GM10266 (cell line): ENCODE measurements at regions not wholly inside any gene's neighbourhood (a gene's known extent, or its start where the extent isn't known, plus 50 kb on each side); places are given as distances from the start of the nearest gene placed in this dataset.
"Not testable (repeated sequence)": the region's sequence is repeated elsewhere in the genome, so short reads cannot be mapped to it uniquely, and the experiment has no call there.

Experiments
- DNase-seq: peaks from one replicate; pipeline ENCODE4 v3.0.0; 2012; ENCODE audit errors: extremely low spot score
- TF ChIP-seq, protein P1 (sequence below): IDR thresholded peaks from 2 replicates; pipeline ENCODE4 v1.5.1; 2012; ENCODE audit warnings: mild to moderate bottlenecking, low read depth; ENCODE audit not compliant: control insufficient read depth, insufficient read depth; ENCODE audit errors: missing control alignments

DNA sequence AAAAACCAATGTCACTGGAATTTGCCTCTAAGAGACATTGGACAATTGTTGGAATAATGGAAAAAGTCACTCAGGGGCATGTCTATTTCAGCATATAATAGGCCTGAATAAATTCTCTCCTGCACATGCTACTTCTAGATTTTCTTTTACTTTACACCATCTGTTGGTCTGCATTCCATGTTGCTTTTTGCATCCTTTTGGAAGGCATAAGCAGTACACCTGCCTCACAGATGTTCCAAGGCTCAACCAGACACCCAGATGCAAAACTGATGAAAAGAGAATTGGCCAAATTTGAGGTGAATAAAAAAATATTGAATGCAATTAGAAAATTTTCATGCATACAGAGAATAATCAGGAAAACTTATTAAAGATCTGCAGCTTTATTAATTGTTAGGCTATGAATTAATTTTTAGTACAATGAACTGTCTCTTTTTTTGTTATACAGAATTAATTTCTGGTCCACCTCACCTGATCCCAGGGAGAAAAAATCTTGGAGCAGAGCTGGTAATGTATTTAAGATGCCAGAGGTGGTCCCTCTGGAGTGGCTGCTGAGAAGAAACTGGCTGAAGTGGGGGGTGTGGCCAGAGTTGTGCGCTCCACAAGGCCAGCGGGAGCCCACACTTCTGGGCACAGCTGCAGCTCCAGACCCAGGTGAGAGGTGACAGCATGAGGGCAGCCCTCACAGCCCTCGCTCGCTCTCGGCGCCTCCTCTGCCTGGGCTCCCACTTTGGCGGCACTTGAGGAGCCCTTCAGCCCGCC is 778.6 kb downstream of the CDH11 start:
- no peak for DNase-seq
- TF ChIP-seq, protein P1, sequence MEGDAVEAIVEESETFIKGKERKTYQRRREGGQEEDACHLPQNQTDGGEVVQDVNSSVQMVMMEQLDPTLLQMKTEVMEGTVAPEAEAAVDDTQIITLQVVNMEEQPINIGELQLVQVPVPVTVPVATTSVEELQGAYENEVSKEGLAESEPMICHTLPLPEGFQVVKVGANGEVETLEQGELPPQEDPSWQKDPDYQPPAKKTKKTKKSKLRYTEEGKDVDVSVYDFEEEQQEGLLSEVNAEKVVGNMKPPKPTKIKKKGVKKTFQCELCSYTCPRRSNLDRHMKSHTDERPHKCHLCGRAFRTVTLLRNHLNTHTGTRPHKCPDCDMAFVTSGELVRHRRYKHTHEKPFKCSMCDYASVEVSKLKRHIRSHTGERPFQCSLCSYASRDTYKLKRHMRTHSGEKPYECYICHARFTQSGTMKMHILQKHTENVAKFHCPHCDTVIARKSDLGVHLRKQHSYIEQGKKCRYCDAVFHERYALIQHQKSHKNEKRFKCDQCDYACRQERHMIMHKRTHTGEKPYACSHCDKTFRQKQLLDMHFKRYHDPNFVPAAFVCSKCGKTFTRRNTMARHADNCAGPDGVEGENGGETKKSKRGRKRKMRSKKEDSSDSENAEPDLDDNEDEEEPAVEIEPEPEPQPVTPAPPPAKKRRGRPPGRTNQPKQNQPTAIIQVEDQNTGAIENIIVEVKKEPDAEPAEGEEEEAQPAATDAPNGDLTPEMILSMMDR, result no peak

DNA sequence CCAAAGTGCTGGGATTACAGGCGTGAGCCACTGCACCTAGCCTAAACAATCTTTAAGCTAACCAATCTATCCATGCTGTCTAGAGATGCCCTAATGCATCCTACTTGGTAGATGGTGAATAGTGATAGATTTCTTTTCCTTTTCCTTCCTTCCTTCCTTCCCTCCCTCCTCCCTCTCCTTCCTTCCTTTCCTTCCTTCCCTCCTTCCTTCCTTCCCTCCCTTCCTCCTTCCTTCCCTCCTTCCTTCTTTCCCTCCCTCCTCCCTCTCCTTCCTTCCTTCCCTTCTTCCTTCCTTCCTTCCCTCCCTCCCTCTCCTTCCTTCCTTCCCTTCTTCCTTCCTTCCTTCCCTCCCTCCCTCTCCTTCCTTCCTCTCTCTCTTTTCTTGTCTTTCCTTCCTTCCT is 780.5 kb downstream of the CDH11 start:
- DNase-seq, result not testable (repeated sequence)

DNA sequence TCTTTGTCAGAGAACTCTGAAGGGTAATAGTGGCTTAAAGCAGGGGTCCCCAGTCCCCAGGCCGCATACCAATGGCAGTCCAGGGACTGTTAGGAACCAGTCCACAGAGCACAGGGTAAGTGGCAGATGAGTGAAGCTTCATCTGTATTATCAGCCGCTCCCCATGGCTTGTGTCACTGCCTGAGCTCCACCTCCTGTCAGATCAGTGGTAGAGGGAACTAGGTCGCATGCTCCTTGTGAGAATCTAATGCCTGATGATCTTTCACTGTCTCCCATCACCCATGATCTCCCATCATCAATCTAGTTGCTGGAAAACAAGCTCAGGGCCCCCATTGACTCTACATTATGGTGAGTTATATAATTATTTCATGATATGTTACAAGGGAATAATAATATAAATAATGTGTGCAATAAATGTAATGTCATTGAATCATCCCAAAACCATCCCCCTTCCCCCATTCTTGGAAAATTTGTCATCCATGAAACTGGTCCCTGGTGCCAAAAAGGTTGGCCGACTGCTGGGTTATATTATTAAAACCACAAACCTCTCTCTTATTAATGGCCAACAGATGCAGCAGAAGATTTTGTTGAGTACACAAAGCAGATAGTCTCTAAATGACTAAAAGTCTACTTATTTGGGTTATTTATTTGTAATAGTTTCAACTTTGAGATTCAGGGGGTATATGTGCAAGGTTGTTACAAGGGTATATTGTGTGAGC is 782.7 kb downstream of the CDH11 start:
- TF ChIP-seq, protein P1, result no peak
- DNase-seq, result no peak

DNA sequence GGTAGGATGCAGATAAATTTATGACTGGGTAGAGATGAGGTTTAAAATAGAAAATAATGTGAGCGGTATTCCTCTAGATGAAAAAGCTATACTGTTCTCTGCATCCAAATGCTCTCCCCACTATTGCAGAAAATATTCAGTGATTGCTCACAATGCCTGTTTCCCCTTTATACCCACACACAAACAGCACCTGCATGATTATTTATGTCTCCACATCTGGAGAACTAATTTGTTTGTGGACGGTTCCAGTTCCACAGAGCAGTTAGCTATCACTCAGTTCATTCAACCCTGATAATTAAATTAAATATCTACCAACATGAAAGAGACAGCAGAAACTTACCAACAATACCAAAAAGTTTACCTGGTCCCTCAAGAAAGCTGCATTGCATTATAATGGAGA is 800.0 kb downstream of the CDH11 start:
- DNase-seq, result no peak
- TF ChIP-seq, protein P1, result no peak

DNA sequence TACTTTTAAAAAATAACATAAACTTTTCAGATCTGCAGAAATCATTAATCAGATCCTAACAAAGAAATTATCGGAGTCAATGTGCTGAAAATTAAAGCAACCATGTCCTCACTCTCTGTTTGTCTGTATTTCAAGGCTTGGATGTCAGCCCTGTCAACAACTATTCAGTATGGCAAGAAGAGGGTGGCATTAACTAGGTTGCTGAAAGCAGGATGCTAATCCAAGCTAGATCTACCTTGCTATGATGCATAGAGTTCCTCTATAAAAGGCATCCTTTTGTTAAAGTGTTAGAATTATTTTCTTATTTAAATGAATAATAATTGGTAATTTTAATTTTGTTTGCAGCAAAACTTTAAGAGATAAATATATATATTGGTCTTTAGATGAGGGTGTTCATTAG is 800.8 kb downstream of the CDH11 start:
- no peak for DNase-seq
- TF ChIP-seq, protein P1, result no peak

DNA sequence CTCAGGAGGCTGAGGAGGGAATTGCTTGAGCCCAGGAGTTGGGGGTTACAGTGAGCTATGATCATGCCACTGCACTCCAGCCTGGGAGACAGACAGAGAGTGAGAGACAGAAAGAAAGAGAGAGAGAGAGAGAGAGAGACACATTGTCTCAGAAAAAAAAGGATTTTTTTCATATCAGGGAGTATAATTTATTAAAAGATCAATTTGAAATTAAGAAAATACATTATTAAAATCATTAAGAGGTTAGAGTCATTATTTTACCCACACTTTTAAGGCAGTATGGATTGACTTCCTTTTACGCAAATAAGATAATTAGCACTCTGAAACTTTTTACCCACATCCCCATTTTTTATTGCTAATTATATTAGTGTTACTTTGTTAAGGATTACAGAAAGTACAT is 804.3 kb downstream of the CDH11 start:
- no peak for DNase-seq
- TF ChIP-seq, protein P1, result no peak

DNA sequence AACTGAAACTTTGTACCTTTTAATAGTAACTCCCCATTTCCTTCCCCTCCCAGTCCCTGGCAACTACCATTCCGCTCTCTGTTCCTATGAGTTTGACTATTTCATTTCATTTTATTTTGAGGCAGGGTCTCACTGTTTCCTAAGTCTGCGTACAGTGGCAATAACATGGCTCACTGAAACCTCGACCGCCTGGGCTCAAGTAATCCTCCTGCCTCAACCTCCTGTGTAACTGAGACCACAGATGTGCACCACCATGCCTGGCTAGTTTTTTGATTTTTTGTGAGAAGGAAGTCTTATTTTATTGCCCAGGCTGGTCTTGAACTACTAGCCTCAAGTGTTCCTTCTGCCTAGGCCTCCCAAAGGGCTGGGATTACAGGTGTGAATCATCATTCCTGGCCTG is 808.1 kb downstream of the CDH11 start:
- no peak for DNase-seq

More for the DNA sequence above, 808.1 kb downstream of the CDH11 start:
- TF ChIP-seq, protein P1, result no peak
